ENCODE measurements at regions not wholly inside any gene's neighbourhood (a gene's known extent, or its start where the extent isn't known, plus 50 kb on each side); places are given as distances from the start of the nearest gene placed in this dataset.

- intact Hi-C loops (cut with DNase I) = no loop called here
- DNase-seq = no peak
- no peaks in the 10 kb centered on the region for H3K4me1 ChIP-seq
- TF ChIP-seq CTCF (IDR thresholded peaks at IDR 0.05) (no peak), POLR2A (IDR thresholded peaks at IDR 0.05) (no peak)
- H3K27ac ChIP-seq = no peak overlapping the region
- H3K9me3 ChIP-seq = no peaks in the 10 kb centered on the region
- no peak overlapping the region for H3K4me3 ChIP-seq (replicated peaks in 1 of 3)
- no peaks in the 10 kb centered on the region for H3K36me3 ChIP-seq
- no peaks in the 10 kb centered on the region for H3K27me3 ChIP-seq
Measured at GRCh38 chr3:163266731-163267130, 1770.1 kb downstream of the OTOL1 start.

GRCh38 chr3:163261618-163262017 lies 1765.0 kb downstream of the OTOL1 start:
- Histone ChIP-seq H3K9me3 (no peaks in the 10 kb centered on the region), H3K36me3 (no peaks in the 10 kb centered on the region), H3K4me1 (no peaks in the 10 kb centered on the region), H3K27ac (no peak overlapping the region), H3K27me3 (no peaks in the 10 kb centered on the region), H3K4me3 (replicated peaks in 1 of 3) (no peak overlapping the region)
- DNase-seq = no peak
- intact Hi-C loops (cut with DNase I) = no loop called here
- TF ChIP-seq CTCF (IDR thresholded peaks at IDR 0.05) (no peak), POLR2A (IDR thresholded peaks at IDR 0.05) (no peak)

GRCh38 chr3:163261056-163261455 lies 1764.4 kb downstream of the OTOL1 start:
- intact Hi-C loops (cut with DNase I) = no loop called here
- Histone ChIP-seq H3K9me3 (no peaks in the 10 kb centered on the region), H3K27me3 (no peaks in the 10 kb centered on the region), H3K36me3 (no peaks in the 10 kb centered on the region), H3K4me3 (replicated peaks in 1 of 3) (no peak overlapping the region), H3K4me1 (no peaks in the 10 kb centered on the region), H3K27ac (no peak overlapping the region)
- WGBS, 2 donors = 79 to 83% methylated on average over 2 of the region's 2 CpGs
- TF ChIP-seq CTCF (IDR thresholded peaks at IDR 0.05) (no peak), POLR2A (IDR thresholded peaks at IDR 0.05) (no peak)
- DNase-seq = no peak

GRCh38 chr3:163218336-163218735 lies 1721.7 kb downstream of the OTOL1 start:
- no peak for DNase-seq
- H3K9me3 ChIP-seq = no peaks in the 10 kb centered on the region
- TF ChIP-seq POLR2A (IDR thresholded peaks at IDR 0.05) = no peak
- H3K4me1 ChIP-seq = no peaks in the 10 kb centered on the region
- intact Hi-C loops (cut with DNase I) = no loop called here
- no peaks in the 10 kb centered on the region for H3K36me3 ChIP-seq
- no peak overlapping the region for H3K4me3 ChIP-seq (replicated peaks in 1 of 3)
- no peaks in the 10 kb centered on the region for H3K27me3 ChIP-seq
- H3K27ac ChIP-seq = no peak overlapping the region
- 80 to 83% methylated on average over 2 of the region's 2 CpGs for WGBS, 2 donors

- H3K4me1 ChIP-seq = no peaks in the 10 kb centered on the region
- H3K27me3 ChIP-seq = no peaks in the 10 kb centered on the region
- H3K9me3 ChIP-seq = no peaks in the 10 kb centered on the region
- no peak overlapping the region for H3K4me3 ChIP-seq (replicated peaks in 1 of 3)
- intact Hi-C loops (cut with DNase I) = no loop called here
- 89 to 92% methylated on average over 1 of the region's 1 CpG for WGBS, 2 donors
- no peak for DNase-seq
- no peaks in the 10 kb centered on the region for H3K36me3 ChIP-seq
- no peak for TF ChIP-seq POLR2A (IDR thresholded peaks at IDR 0.05)
- no peak for TF ChIP-seq CTCF (IDR thresholded peaks at IDR 0.05)
- H3K27ac ChIP-seq = no peak overlapping the region
Measured at GRCh38 chr3:163213838-163214237, 1717.2 kb downstream of the OTOL1 start.

- Histone ChIP-seq H3K4me3 (replicated peaks in 1 of 3) (no peak overlapping the region), H3K4me1 (no peaks in the 10 kb centered on the region), H3K27ac (no peak overlapping the region), H3K36me3 (no peaks in the 10 kb centered on the region), H3K27me3 (no peaks in the 10 kb centered on the region), H3K9me3 (no peaks in the 10 kb centered on the region)
- intact Hi-C loops (cut with DNase I) = no loop called here
- WGBS, 2 donors = 40 to 44% methylated on average over 2 of the region's 2 CpGs
- no peak for DNase-seq
- no peak for TF ChIP-seq POLR2A (IDR thresholded peaks at IDR 0.05)
- TF ChIP-seq CTCF (IDR thresholded peaks at IDR 0.05) = no peak
Measured at GRCh38 chr3:163196815-163197374, 1700.3 kb downstream of the OTOL1 start.
